Mammary epithelial cell (primary cell): ENCODE measurements at regions not wholly inside any gene's neighbourhood (a gene's known extent, or its start where the extent isn't known, plus 50 kb on each side); places are given as distances from the start of the nearest gene placed in this dataset.

Source experiments
- CTCF ChIP-seq, 2 donors: IDR thresholded peaks in 1 of 2; conservative IDR thresholded peaks in 1 of 2; 2 replicates each; pipeline ENCODE4 v1.5.1; 2011 to 2012; ENCODE audit warnings: inconsistent platforms in 2 of 2, low read length in 2 of 2, mild to moderate bottlenecking in 2 of 2, control low read depth in 1 of 2, low read depth in 1 of 2; ENCODE audit not compliant: insufficient read depth in 1 of 2; ENCODE audit errors: extremely low read depth in 1 of 2
- EZH2 ChIP-seq: IDR thresholded peaks from 2 replicates; pipeline ENCODE4 v1.6.1; 2012; ENCODE audit warnings: low read length, inconsistent platforms, borderline replicate concordance

GRCh38 chr1:8158995-8159394 lies 132.9 kb upstream of the ERRFI1 start:
- no peak for TF ChIP-seq CTCF (conservative IDR thresholded peaks at IDR 0.05 in 1 of 2, IDR thresholded peaks at IDR 0.05 in 1 of 2; ENCODE audit: extremely low read depth in 1 of 2, insufficient read depth in 1 of 2, low read depth in 1 of 2, low read length in 2 of 2)
- TF ChIP-seq EZH2: no peak
